T-cell (primary cell): ENCODE measurements at regions not wholly inside any gene's neighbourhood (a gene's known extent, or its start where the extent isn't known, plus 50 kb on each side); places are given as distances from the start of the nearest gene placed in this dataset.

Source experiments
- ATAC-seq, 4 experiments: fragments of 200-7000 bp in 3 of 4; fragments of 150-1000 bp in 1 of 4; cut with Tn5 transposase; replicated peaks in 1 of 4; 1 replicate in 3 of 4; 2 replicates in 1 of 4; pipeline ENCODE4 v1.10.0; 2021; ENCODE audit warnings: moderate library complexity in 3 of 4, mild to moderate bottlenecking in 2 of 4, moderate number of reproducible peaks in 1 of 4
- CTCF ChIA-PET, 2 donors: fragments of 300-600 bp; sonication (Branson Sonifier 250); formaldehyde crosslinking; loops; one replicate each; lab custom pipeline; 2022; ENCODE audit warnings: antibody characterized with exemption in 2 of 2; lab: Charles Lee
- POLR2A ChIA-PET, 2 donors: fragments of 300-600 bp; sonication (Branson Sonifier 250); formaldehyde crosslinking; loops; one replicate each; lab custom pipeline; 2022; ENCODE audit warnings: antibody characterized with exemption in 2 of 2; lab: Charles Lee
- DNase-seq, 35 experiments: peaks; one replicate each; pipeline versions ENCODE4 v3.0.0 to v3.0.0-alpha.2; 2013 to 2023
- H3K27ac ChIP-seq: one replicate; pipeline ENCODE4 v1.5.1; 2013; ENCODE audit warnings: low read length
- H3K27me3 ChIP-seq, 2 experiments: replicated peaks in 1 of 2; 1 replicate in 1 of 2; 2 replicates in 1 of 2; pipeline versions ENCODE4 v1.6.1 to v1.7.0; 2013; ENCODE audit warnings: low read length in 1 of 2, mixed read lengths in 1 of 2; ENCODE audit not compliant: control insufficient read depth in 2 of 2, insufficient read depth in 2 of 2; ENCODE audit errors: extremely low read depth in 1 of 2
- H3K36me3 ChIP-seq, 2 donors: 1 replicate in 1 of 2; 2 replicates in 1 of 2; pipeline versions ENCODE4 v1.6.1 to v1.7.0; 2013; ENCODE audit warnings: low read length in 1 of 2; ENCODE audit not compliant: control insufficient read depth in 2 of 2, insufficient read depth in 1 of 2; ENCODE audit errors: extremely low read depth in 1 of 2
- H3K4me1 ChIP-seq, 2 experiments: 1 replicate in 1 of 2; 2 replicates in 1 of 2; pipeline versions ENCODE4 v1.6.1 to v1.7.0; 2013; ENCODE audit warnings: low read length in 2 of 2, mixed read lengths in 1 of 2; ENCODE audit not compliant: insufficient read depth in 2 of 2, control insufficient read depth in 1 of 2; ENCODE audit errors: extremely low read depth in 1 of 2
- H3K4me3 ChIP-seq, 2 donors: 1 replicate in 1 of 2; 2 replicates in 1 of 2; pipeline versions ENCODE4 v1.5.1 to v1.7.0; 2013; ENCODE audit warnings: mild to moderate bottlenecking in 2 of 2, low read length in 1 of 2, moderate library complexity in 1 of 2; ENCODE audit not compliant: control insufficient read depth in 1 of 2; ENCODE audit errors: extremely low read depth in 1 of 2
- H3K9me3 ChIP-seq: 2 replicates; pipeline ENCODE4 v1.7.0; 2013
- H3K27ac Mint-ChIP-seq, 2 donors: one replicate each; pipeline ENCODE4 v1.8.0; 2020 to 2021; ENCODE audit warnings: mild to moderate bottlenecking in 2 of 2, mixed read lengths in 2 of 2
- H3K27me3 Mint-ChIP-seq, 2 donors: one replicate each; pipeline ENCODE4 v1.8.0; 2021 to 2022; ENCODE audit warnings: mixed read lengths in 2 of 2
- H3K36me3 Mint-ChIP-seq: one replicate; pipeline ENCODE4 v1.8.0; 2021; ENCODE audit warnings: mixed read lengths
- H3K4me1 Mint-ChIP-seq, 3 donors: one replicate each; pipeline ENCODE4 v1.8.0; 2020 to 2022; ENCODE audit warnings: mixed read lengths in 3 of 3, mild to moderate bottlenecking in 1 of 3
- H3K4me3 Mint-ChIP-seq, 3 donors: one replicate each; pipeline ENCODE4 v1.8.0; 2020 to 2022; ENCODE audit warnings: mild to moderate bottlenecking in 3 of 3, mixed read lengths in 3 of 3, moderate library complexity in 3 of 3
- H3K9me3 Mint-ChIP-seq, 3 donors: one replicate each; pipeline ENCODE4 v1.8.0; 2020 to 2022; ENCODE audit warnings: mixed read lengths in 3 of 3
- WGBS: methylation state at CpG from one replicate; pipeline ENCODE4 v1.1.5; 2013; ENCODE audit warnings: missing lambda C conversion rate; ENCODE audit not compliant: insufficient coverage; 5-methylcytosine and 5-hydroxymethylcytosine counted together

- DNase-seq (no peak), ATAC-seq (no peak)
- Mint-ChIP-seq H3K36me3 (no peaks in the 10 kb centered on the region), H3K9me3 (no peaks in the 10 kb centered on the region), H3K27me3 (peaks cover 2 to 13% of the 10 kb centered on the region in 2 donors), H3K4me3 (no peak overlapping the region), H3K4me1 (peaks cover 0 to 4% (median 0%) of the 10 kb centered on the region in 3 donors), H3K27ac (no peak overlapping the region)
- H3K4me3 ChIP-seq, result no peak overlapping the region
- ChIA-PET POLR2A (no interaction called here), CTCF (no interaction called here)
- 100% methylated on average over 1 of the region's 3 CpGs for WGBS
- H3K27ac ChIP-seq, result no peak overlapping the region
- no peaks in the 10 kb centered on the region for H3K4me1 ChIP-seq
- no peaks in the 10 kb centered on the region for H3K36me3 ChIP-seq
- H3K27me3 ChIP-seq, result peaks cover 0 to 4% of the 10 kb centered on the region in 2 experiments
- no peaks in the 10 kb centered on the region for H3K9me3 ChIP-seq
These were observed 175.7 kb upstream of the NRP1 start for GRCh38 chr10:33510206-33510605.

DNA sequence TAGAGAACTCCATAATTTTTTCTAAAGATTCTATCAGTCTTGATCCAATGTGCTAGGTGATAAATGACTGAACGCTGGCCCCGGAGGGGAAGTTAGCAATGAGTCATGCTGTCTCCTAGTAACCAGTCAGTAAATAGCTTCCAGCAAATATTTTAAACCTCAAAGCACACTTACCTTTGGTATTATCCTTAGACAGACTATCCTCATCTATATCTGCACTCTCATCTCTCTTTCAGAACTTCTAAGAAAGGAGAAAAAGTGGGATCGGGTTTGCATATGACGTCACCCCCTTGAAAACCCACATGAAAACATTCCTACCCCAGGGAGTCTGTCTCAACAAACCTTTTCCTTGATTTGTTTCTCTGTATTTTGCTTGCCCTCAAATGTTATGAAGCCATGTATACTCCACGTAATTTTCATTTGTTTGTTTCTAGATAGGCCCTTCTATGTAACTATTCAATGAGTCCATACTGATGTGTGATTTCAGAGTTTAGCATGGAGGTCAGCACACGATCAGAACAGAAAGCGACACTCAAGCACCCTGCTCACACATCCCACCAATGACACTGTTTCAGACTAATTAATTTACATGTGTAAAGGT, 174.9 kb upstream of the NRP1 start:
- H3K27ac Mint-ChIP-seq, result no peak overlapping the region
- Histone ChIP-seq H3K27me3 (peaks cover 0 to 4% of the 10 kb centered on the region in 2 experiments), H3K9me3 (no peaks in the 10 kb centered on the region), H3K27ac (no peak overlapping the region), H3K4me1 (no peaks in the 10 kb centered on the region), H3K36me3 (no peaks in the 10 kb centered on the region), H3K4me3 (no peak overlapping the region)
- WGBS, result no CpG with 5 or more reads among the region's 7 CpGs
- no peaks in the 10 kb centered on the region for H3K9me3 Mint-ChIP-seq
- H3K4me3 Mint-ChIP-seq, result no peak overlapping the region
- ChIA-PET POLR2A (interaction anchor here in 1 of 2 donors (0.6 kb wide), 1 partner anchor 51 kb away, joined by 3 read pairs; no protein-coding TSS in a partner anchor), CTCF (no interaction called here)
- H3K36me3 Mint-ChIP-seq, result no peaks in the 10 kb centered on the region
- peaks cover 2 to 18% of the 10 kb centered on the region in 2 donors for H3K27me3 Mint-ChIP-seq
- ATAC-seq, result no peak
- DNase-seq, result no peak
- peaks cover 0 to 4% (median 0%) of the 10 kb centered on the region in 3 donors for H3K4me1 Mint-ChIP-seq

DNA sequence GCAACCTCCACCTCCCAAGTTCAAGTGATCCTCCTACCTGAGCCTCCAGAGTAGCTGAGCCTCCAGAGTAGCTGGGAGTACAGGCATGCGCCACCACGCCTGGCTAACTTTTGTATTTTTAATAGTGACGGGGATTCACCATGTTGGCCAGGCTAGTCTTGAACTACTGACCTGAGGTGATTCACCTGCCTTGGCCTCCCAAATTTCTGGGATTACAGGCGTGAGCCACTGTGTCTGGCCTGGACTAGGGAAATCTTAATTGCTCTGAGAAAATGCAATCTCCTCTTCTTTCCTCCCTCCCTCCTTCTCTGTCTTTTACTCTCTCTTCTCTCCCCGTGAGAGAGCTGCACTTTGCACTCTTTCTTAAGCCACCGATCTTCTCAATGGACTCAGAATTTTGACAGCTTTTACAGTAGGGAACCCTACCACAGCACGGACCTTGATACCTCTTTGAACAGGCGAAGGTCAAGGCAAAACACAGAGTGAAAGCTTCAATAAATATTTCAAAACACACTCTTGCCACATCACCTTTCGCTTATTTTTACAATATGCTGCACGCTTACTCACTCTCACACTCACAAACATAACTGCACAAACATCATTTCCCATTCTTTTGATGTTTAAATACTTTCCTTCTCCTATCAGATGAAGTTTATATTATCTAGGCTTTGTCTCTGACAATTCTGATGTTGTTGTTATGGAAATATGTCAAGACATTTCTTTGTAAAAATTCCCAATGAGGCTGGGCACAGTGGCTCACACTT, 173.4 kb upstream of the NRP1 start:
- Mint-ChIP-seq H3K9me3 (no peaks in the 10 kb centered on the region), H3K27me3 (peaks cover 2 to 22% of the 10 kb centered on the region in 2 donors), H3K36me3 (no peaks in the 10 kb centered on the region), H3K27ac (no peak overlapping the region), H3K4me1 (peaks cover 0 to 4% (median 0%) of the 10 kb centered on the region in 3 donors), H3K4me3 (no peak overlapping the region)
- POLR2A ChIA-PET, result no interaction called here
- no peaks in the 10 kb centered on the region for H3K9me3 ChIP-seq
- no peak overlapping the region for H3K27ac ChIP-seq
- DNase-seq, result no peak
- H3K36me3 ChIP-seq, result no peaks in the 10 kb centered on the region
- H3K4me1 ChIP-seq, result no peaks in the 10 kb centered on the region
- WGBS, result 79% methylated on average over 7 of the region's 10 CpGs
- H3K27me3 ChIP-seq, result peaks cover 0 to 4% of the 10 kb centered on the region in 2 experiments
- ATAC-seq, result no peak
- no peak overlapping the region for H3K4me3 ChIP-seq
- CTCF ChIA-PET, result no interaction called here

DNA sequence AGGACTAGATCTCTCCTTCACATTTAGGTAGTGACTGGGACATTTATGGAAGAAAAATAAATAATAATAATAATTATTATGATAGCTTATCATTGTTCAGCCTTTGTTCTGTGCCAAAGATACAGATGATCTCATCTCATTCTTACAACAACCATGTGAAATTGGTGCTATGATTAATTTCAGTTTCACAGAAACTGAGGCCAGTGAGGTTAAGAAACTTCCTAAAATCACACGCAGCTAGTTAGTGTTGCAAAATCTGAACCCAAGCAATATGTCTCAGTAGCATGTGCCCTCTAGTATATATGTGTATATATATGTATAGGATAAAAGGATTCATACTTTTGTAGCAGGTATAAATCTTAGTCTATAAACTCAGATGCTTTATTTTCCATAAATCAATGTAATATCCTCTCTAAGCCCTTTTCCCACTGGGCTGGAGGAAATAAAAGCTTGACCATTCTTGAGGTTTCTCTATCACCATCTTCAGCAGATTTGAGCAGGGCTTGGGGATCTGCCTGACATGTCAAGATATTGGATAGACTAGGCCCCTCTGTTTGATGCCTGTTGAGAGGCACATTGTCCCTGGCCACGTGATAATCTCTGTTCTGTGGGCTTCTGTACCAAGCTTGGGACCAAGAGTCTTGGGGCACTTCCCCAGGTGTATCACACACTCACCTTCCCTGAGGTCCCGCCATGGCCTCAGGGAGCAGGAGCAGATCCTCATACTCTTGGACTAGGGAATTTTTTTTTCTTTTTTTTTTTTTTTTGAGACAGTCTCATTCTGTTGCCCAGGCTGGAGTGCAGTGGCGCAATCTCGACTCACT, 172.6 kb upstream of the NRP1 start:
- peaks cover 0 to 4% of the 10 kb centered on the region in 2 experiments for H3K27me3 ChIP-seq
- no peaks in the 10 kb centered on the region for H3K36me3 Mint-ChIP-seq
- ChIA-PET CTCF (no interaction called here), POLR2A (no interaction called here)
- H3K4me1 ChIP-seq, result no peaks in the 10 kb centered on the region
- H3K36me3 ChIP-seq, result no peaks in the 10 kb centered on the region
- no peak overlapping the region for H3K4me3 ChIP-seq
- no peak overlapping the region for H3K4me3 Mint-ChIP-seq
- H3K27me3 Mint-ChIP-seq, result peaks cover 2 to 28% of the 10 kb centered on the region in 2 donors
- H3K9me3 ChIP-seq, result no peaks in the 10 kb centered on the region
- H3K9me3 Mint-ChIP-seq, result peaks cover 0 to 3% (median 0%) of the 10 kb centered on the region in 3 donors
- WGBS, result 60% methylated on average over 1 of the region's 5 CpGs
- no peak overlapping the region for H3K27ac Mint-ChIP-seq
- DNase-seq (no peak), ATAC-seq (no peak)
- peaks cover 0 to 4% (median 0%) of the 10 kb centered on the region in 3 donors for H3K4me1 Mint-ChIP-seq
- no peak overlapping the region for H3K27ac ChIP-seq

- POLR2A ChIA-PET, result no interaction called here
These were observed 171.9 kb upstream of the NRP1 start for GRCh38 chr10:33506391-33506790.

DNA sequence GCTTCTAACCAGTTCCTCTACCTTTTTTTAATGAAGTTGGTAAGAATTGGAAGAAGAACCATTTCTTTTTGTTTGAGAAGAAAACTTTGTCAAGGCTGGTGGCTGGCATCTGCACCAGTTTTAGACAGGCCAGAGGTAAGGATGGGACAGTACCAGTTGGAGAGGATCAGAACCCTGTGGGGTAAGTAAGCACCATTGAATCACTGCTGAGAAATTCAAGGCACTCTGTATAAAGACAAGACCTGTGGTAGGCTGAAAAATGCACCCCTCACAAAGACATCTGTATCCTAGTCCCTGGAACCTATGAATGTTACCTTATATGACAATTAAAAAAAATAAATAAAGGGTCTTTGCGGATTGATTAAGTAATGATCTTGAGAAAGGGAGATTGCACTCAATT, 166.7 kb upstream of the NRP1 start:
- H3K27ac Mint-ChIP-seq, result no peak overlapping the region
- Histone ChIP-seq H3K4me3 (no peak overlapping the region), H3K27ac (no peak overlapping the region), H3K36me3 (no peaks in the 10 kb centered on the region), H3K4me1 (no peaks in the 10 kb centered on the region), H3K27me3 (peaks cover 0 to 2% of the 10 kb centered on the region in 2 experiments), H3K9me3 (no peaks in the 10 kb centered on the region)
- H3K4me3 Mint-ChIP-seq, result no peak overlapping the region
- no peaks in the 10 kb centered on the region for H3K36me3 Mint-ChIP-seq
- POLR2A ChIA-PET, result no interaction called here
- no peak for ATAC-seq
- H3K9me3 Mint-ChIP-seq, result peaks cover 0 to 3% (median 0%) of the 10 kb centered on the region in 3 donors
- no peak for DNase-seq
- no peaks in the 10 kb centered on the region for H3K4me1 Mint-ChIP-seq
- CTCF ChIA-PET, result interaction anchor here in 1 of 2 donors (0.6 kb wide), 1 partner anchor 116 kb away, joined by 4 read pairs; no protein-coding TSS in a partner anchor
- no CpG with 5 or more reads among the region's 1 CpG for WGBS
- peaks cover 0 to 18% of the 10 kb centered on the region in 2 donors for H3K27me3 Mint-ChIP-seq

More at GRCh38 chr10:33506391-33506790, 171.9 kb upstream of the NRP1 start:
- H3K36me3 ChIP-seq, result no peaks in the 10 kb centered on the region
- no peak overlapping the region for H3K27ac Mint-ChIP-seq
- no peak overlapping the region for H3K27ac ChIP-seq
- peaks cover 0 to 4% (median 0%) of the 10 kb centered on the region in 3 donors for H3K4me1 Mint-ChIP-seq
- no peak for DNase-seq
- H3K4me3 Mint-ChIP-seq, result no peak overlapping the region
- no peaks in the 10 kb centered on the region for H3K4me1 ChIP-seq
- CTCF ChIA-PET, result no interaction called here
- H3K9me3 ChIP-seq, result no peaks in the 10 kb centered on the region
- H3K27me3 ChIP-seq, result peaks cover 0 to 4% of the 10 kb centered on the region in 2 experiments
- H3K27me3 Mint-ChIP-seq, result peaks cover 2 to 29% of the 10 kb centered on the region in 2 donors
- H3K9me3 Mint-ChIP-seq, result peaks cover 0 to 3% (median 0%) of the 10 kb centered on the region in 3 donors
- WGBS, result no CpG with 5 or more reads among the region's 2 CpGs
- H3K4me3 ChIP-seq, result no peak overlapping the region
- no peak for ATAC-seq
- H3K36me3 Mint-ChIP-seq, result no peaks in the 10 kb centered on the region
